Endothelial cell of umbilical vein (primary cell): ENCODE measurements at regions not wholly inside any gene's neighbourhood (a gene's known extent, or its start where the extent isn't known, plus 50 kb on each side); places are given as distances from the start of the nearest gene placed in this dataset.

Source experiments
- BruUV-seq: library from RNA; stranded (reverse); fragments of 400-500 nt; replicated peaks from 2 replicates; lab custom pipeline; 2021; lab: Mats Ljungman, UMichigan
- CTCF ChIA-PET: fragments of 300-600, 350-600 bp; sonication (Branson Sonifier 250); formaldehyde crosslinking; loops from one replicate; lab custom pipeline; 2021; ENCODE audit warnings: antibody characterized with exemption, inconsistent platforms; lab: Charles Lee
- POLR2A ChIA-PET: fragments of 300-600, 350-600 bp; sonication (Branson Sonifier 250); formaldehyde crosslinking; loops from one replicate; lab custom pipeline; 2021; ENCODE audit warnings: antibody characterized with exemption, inconsistent platforms; lab: Charles Lee
- DNase-seq: peaks from one replicate; pipeline ENCODE4 v3.0.0-alpha.2; 2011; ENCODE audit warnings: low read depth, low spot score
- FAIRE-seq: peaks from 2 replicates; lab custom pipeline; 2011; peaks lifted over from hg19 to GRCh38; lab: Jason Lieb, UNC
- H2AFZ ChIP-seq: 2 replicates; pipeline ENCODE4 v1.6.0; 2012; ENCODE audit warnings: low read depth, low read length, control low read depth, inconsistent platforms
- H3K27ac ChIP-seq: 2 replicates; pipeline ENCODE4 v1.5.1; 2011; ENCODE audit warnings: low read depth, mild to moderate bottlenecking, control low read depth, low read length, moderate library complexity; ENCODE audit not compliant: insufficient read depth
- H3K27me3 ChIP-seq, 2 experiments: 2 replicates each; pipeline versions ENCODE4 v1.6.0 to v1.6.1; 2011; ENCODE audit warnings: low read length in 2 of 2, mixed read lengths in 1 of 2; ENCODE audit not compliant: control insufficient read depth in 2 of 2, insufficient read depth in 2 of 2
- H3K36me3 ChIP-seq, 2 experiments: 2 replicates in 1 of 2; 3 replicates in 1 of 2; pipeline ENCODE4 v1.5.1; 2011; ENCODE audit warnings: low read length in 2 of 2, mild to moderate bottlenecking in 1 of 2, moderate library complexity in 1 of 2; ENCODE audit not compliant: control insufficient read depth in 2 of 2, insufficient read depth in 2 of 2; ENCODE audit errors: extremely low read depth in 1 of 2
- H3K4me1 ChIP-seq: 3 replicates; pipeline ENCODE4 v1.5.1; 2011; ENCODE audit warnings: mild to moderate bottlenecking, low read length; ENCODE audit not compliant: control insufficient read depth, insufficient read depth; ENCODE audit errors: extremely low read depth
- H3K4me2 ChIP-seq: 2 replicates; pipeline ENCODE4 v1.6.1; 2011; ENCODE audit warnings: low read length, control low read depth, mixed read lengths; ENCODE audit not compliant: insufficient read depth
- H3K4me3 ChIP-seq, 3 experiments: fragments of 200-600 bp in 1 of 3; sonication (generic), shearing (Covaris generic) in 1 of 3; replicated peaks in 1 of 3; 2 replicates each; pipeline ENCODE4 v1.5.1; 2011 to 2016; ENCODE audit warnings: control low read depth in 3 of 3, low read length in 3 of 3, mild to moderate bottlenecking in 2 of 3, inconsistent platforms in 1 of 3, low read depth in 1 of 3, moderate library complexity in 1 of 3; ENCODE audit not compliant: insufficient read depth in 1 of 3
- H3K79me2 ChIP-seq: 2 replicates; pipeline ENCODE4 v1.6.0; 2012; ENCODE audit warnings: low read length, inconsistent platforms; ENCODE audit not compliant: control insufficient read depth, insufficient read depth
- H3K9ac ChIP-seq: replicated peaks from 2 replicates; pipeline ENCODE3; 2011; ENCODE audit warnings: low read length, control low read depth; ENCODE audit not compliant: insufficient read depth; ENCODE audit errors: extremely low read depth
- H3K9me1 ChIP-seq: replicated peaks from 3 replicates; pipeline ENCODE4 v1.6.0; 2011; ENCODE audit warnings: mild to moderate bottlenecking, low read length; ENCODE audit not compliant: control insufficient read depth, insufficient read depth; ENCODE audit errors: extremely low read depth
- H3K9me3 ChIP-seq: replicated peaks from 2 replicates; pipeline ENCODE4 v1.5.1; 2012; ENCODE audit warnings: low read length, inconsistent platforms; ENCODE audit not compliant: control insufficient read depth, insufficient read depth
- H4K20me1 ChIP-seq: replicated peaks from 2 replicates; pipeline ENCODE3; 2011; ENCODE audit warnings: mild to moderate bottlenecking, low read length; ENCODE audit not compliant: control insufficient read depth, insufficient read depth; ENCODE audit errors: extremely low read depth
- CTCF ChIP-seq, 2 donors: IDR thresholded peaks; 1 replicate in 1 of 2; 2 replicates in 1 of 2; pipeline ENCODE4 v1.5.1; 2011; ENCODE audit warnings: low read length in 2 of 2, mild to moderate bottlenecking in 2 of 2, moderate library complexity in 2 of 2, control low read depth in 1 of 2, inconsistent platforms in 1 of 2, low read depth in 1 of 2; ENCODE audit not compliant: insufficient read depth in 1 of 2; ENCODE audit errors: extremely low read depth in 1 of 2
- EZH2 ChIP-seq: IDR thresholded peaks from 2 replicates; pipeline ENCODE4 v1.6.1; 2012; ENCODE audit warnings: borderline replicate concordance, low read depth, mild to moderate bottlenecking, moderate library complexity, low read length, inconsistent platforms; ENCODE audit not compliant: severe bottlenecking
- FOS ChIP-seq: IDR thresholded peaks from 2 replicates; pipeline ENCODE4 v1.6.1; 2011; ENCODE audit warnings: mild to moderate bottlenecking, low read length, moderate library complexity, borderline replicate concordance; ENCODE audit not compliant: insufficient read depth
- GATA2 ChIP-seq: IDR thresholded peaks from 2 replicates; pipeline ENCODE4 v1.7.0; 2011; ENCODE audit warnings: low read depth, mild to moderate bottlenecking, moderate library complexity, mixed read lengths, low read length; ENCODE audit not compliant: insufficient read length, insufficient read depth
- JUN ChIP-seq: IDR thresholded peaks from 2 replicates; pipeline ENCODE4 v1.6.1; 2011; ENCODE audit warnings: borderline replicate concordance, low read depth; ENCODE audit not compliant: insufficient read length, insufficient read depth
- MAX ChIP-seq: IDR thresholded peaks from 2 replicates; pipeline ENCODE4 v1.6.1; 2011; ENCODE audit not compliant: insufficient read depth, insufficient read length
- MYC ChIP-seq: IDR thresholded peaks from one replicate; pipeline ENCODE4 v1.6.1; 2011; ENCODE audit warnings: mild to moderate bottlenecking, low read depth, low read length
- POLR2A ChIP-seq: IDR thresholded peaks from 2 replicates; pipeline ENCODE4 v1.6.1; 2012; ENCODE audit warnings: low read depth, mild to moderate bottlenecking, control low read depth, low read length
- POLR2AphosphoS5 ChIP-seq: IDR thresholded peaks from 2 replicates; pipeline ENCODE4 v1.6.1; 2012; ENCODE audit warnings: low read depth, mild to moderate bottlenecking, control low read depth, low read length, moderate library complexity; ENCODE audit not compliant: insufficient read depth
- dilution Hi-C: fragments of 300-500 bp; cut with MboI; formaldehyde crosslinking; loops from one replicate; pipeline ENCODE4 v1.15.0; 2019; ENCODE audit warnings: low sequenced_read_pairs; ENCODE audit not compliant: extremely low pct_ligation_motif_present
- intact Hi-C: fragments of 100-400 bp; cut with micrococcal nuclease; formaldehyde crosslinking; loops from one replicate; pipeline ENCODE4 v1.10.0; 2022

DNA sequence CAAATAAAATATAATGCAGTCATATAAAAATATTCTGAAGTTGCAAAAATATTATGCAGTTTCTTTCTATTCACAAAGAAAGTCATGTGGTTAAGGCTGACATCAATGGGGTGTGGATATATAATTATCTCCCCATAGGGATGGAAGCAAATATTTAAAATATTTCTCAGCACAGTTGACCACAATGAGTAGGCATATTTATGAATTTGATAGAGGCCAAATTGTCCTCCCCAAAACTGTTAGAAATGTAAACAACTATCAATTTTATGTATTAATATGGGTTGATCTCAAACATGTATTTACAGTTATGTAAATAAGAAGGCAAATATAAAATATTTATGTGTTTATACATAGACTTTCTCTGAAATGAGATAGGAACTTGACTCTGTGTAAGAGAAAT, 246.0 kb upstream of the CBLB start:
- intact Hi-C loops = no loop called here
- no peaks in the 10 kb centered on the region for H3K4me1 ChIP-seq
- ChIA-PET POLR2A (no interaction called here), CTCF (interaction anchor here (1.1 kb wide), 1 partner anchor 22 kb away, joined by 3 read pairs; no protein-coding TSS in a partner anchor)
- H4K20me1 ChIP-seq = no peaks in the 10 kb centered on the region
- TF ChIP-seq POLR2A = no peak
- no peak for TF ChIP-seq MYC
- no peak for TF ChIP-seq GATA2
- TF ChIP-seq EZH2 = no peak
- TF ChIP-seq JUN = no peak
- TF ChIP-seq FOS = no peak
- no peak for TF ChIP-seq MAX
- TF ChIP-seq CTCF (IDR thresholded peaks at IDR 0.05; ENCODE audit: extremely low read depth in 1 of 2, insufficient read depth in 1 of 2, low read depth in 1 of 2, low read length in 2 of 2) = no peak
- TF ChIP-seq POLR2AphosphoS5 = no peak
- H3K9ac ChIP-seq = no peak overlapping the region
- H3K79me2 ChIP-seq = no peaks in the 10 kb centered on the region
- H3K4me3 ChIP-seq = no peak overlapping the region
- no peaks in the 10 kb centered on the region for H3K9me1 ChIP-seq
- no peak overlapping the region for H3K4me2 ChIP-seq
- FAIRE-seq (no peak), DNase-seq (no peak)
- no TSS peak for BruUV-seq
- H3K27me3 ChIP-seq = no peaks in the 10 kb centered on the region
- dilution Hi-C loops = no loop called here
- H3K9me3 ChIP-seq = no peaks in the 10 kb centered on the region
- H3K27ac ChIP-seq = no peak overlapping the region
- no peaks in the 10 kb centered on the region for H3K36me3 ChIP-seq
- no peak overlapping the region for H2AFZ ChIP-seq
